ENCODE measurements at regions not wholly inside any gene's neighbourhood (a gene's known extent, or its start where the extent isn't known, plus 50 kb on each side); places are given as distances from the start of the nearest gene placed in this dataset.

DNA sequence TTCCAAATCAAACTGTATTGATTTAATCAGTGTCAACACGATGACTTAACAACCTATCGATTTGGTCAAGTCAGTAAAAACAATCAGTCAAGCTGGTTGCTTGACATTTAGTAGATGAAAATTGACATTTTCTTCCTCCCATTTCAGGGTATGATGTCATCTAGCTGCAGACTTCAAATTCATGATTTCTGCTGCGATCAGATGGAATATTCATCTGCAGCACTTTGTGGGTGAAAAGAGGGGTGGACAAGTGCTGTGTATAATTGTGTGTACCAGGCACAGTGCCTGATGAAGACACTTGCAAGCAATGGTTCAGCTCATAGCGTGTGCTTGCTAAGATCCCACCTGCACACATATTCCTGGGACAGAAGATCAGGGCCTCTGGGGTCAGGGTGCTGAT lies 479.8 kb downstream of the DISC1 start:
- TF ChIP-seq, protein P1, sequence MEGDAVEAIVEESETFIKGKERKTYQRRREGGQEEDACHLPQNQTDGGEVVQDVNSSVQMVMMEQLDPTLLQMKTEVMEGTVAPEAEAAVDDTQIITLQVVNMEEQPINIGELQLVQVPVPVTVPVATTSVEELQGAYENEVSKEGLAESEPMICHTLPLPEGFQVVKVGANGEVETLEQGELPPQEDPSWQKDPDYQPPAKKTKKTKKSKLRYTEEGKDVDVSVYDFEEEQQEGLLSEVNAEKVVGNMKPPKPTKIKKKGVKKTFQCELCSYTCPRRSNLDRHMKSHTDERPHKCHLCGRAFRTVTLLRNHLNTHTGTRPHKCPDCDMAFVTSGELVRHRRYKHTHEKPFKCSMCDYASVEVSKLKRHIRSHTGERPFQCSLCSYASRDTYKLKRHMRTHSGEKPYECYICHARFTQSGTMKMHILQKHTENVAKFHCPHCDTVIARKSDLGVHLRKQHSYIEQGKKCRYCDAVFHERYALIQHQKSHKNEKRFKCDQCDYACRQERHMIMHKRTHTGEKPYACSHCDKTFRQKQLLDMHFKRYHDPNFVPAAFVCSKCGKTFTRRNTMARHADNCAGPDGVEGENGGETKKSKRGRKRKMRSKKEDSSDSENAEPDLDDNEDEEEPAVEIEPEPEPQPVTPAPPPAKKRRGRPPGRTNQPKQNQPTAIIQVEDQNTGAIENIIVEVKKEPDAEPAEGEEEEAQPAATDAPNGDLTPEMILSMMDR (conservative IDR thresholded peaks at IDR 0.05; ENCODE audit: low read depth, low read length), result no peak
- TF ChIP-seq EZH2 (IDR thresholded peaks at IDR 0.05; ENCODE audit: borderline replicate concordance, low read depth, low read length, poor library complexity, severe bottlenecking), result no peak
